Activated CD4-positive, alpha-beta T cell treated with anti-CD3 and anti-CD28 coated beads, Interleukin-2, amount 50 U/mL, for 24 hours (primary cell): ENCODE measurements at regions not wholly inside any gene's neighbourhood (a gene's known extent, or its start where the extent isn't known, plus 50 kb on each side); places are given as distances from the start of the nearest gene placed in this dataset.
"Not testable (repeated sequence)": the region's sequence is repeated elsewhere in the genome, so short reads cannot be mapped to it uniquely, and the experiment has no call there.

Experiments used
- DNase-seq, 2 donors: peaks; one replicate each; pipeline ENCODE4 v3.0.0-alpha.2; 2020; ENCODE audit warnings: low read depth in 1 of 2, low spot score in 1 of 2

DNA sequence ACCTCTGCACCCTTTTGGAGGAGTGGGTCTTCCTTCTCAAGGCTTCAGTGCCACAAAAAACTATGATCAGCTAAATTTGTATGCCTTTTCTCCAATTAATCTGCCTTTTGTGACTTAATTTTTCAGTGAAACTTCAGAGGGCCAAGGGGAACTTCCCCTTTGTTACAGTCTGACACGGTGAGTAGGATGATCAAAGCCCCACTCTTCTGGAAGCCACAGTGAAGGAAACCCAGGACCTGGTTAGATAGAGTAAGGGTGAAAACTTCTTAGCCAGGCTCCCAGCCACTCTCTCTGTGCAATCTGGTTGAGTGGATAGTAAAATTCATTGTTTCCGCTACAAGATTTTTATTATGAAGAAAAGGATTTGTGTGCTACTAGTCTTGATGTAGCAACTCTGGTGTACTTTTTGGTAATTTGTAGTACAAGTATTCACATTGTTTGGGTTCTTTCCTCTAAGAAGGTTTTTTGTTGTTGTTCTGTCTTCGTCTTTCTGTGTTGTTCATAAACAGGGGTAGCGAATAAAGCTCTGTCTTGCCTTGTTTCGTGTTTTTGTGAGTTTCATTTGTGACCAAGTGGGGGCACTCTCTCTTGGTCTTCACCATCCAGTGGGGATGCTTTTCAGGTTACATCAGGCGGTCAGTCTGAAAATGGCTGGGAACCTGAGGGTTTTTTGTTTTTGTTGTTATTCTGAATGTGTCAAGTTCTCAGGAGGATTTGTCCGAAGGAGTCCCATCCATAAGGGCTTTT lies 268.5 kb upstream of the NPSR1 start:
- DNase-seq = no peak

DNA sequence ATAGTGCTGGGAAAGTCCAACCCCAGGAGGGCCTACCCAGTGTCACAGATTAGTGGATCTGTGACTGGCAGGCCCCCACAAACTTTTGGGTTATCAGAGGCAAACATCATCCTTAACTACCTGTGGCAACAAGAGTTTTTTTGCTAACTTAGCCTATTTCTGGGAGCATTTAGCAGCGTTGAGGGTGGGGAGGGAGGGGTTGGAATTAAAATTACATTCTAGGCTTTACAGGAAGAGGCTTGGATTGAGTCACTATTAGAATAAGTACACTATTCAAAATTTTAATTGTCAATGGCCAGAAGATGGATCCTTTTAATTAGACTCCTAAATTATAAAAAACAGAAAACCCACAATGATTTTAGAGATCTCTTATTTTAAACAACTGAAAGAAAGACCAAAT lies 267.9 kb upstream of the NPSR1 start:
- no peak for DNase-seq

DNA sequence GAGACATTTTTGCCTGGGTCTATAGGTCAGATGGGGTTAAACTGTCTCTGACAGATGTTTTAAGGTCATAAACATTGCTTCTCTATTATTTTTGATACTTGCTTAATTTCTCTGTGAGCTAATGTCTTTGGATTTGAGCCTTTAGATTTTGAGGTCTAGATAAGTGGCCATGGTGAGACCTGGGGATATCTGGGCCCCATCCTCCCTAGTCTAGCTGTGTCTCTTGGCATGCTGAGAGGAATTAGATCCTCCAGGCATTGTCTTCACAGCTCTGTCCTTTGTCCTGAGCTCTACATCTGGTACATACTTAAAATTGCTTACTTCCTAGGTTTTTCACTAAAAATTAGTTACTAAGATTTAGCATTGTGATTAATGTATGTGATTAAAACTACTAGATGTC lies 265.0 kb upstream of the NPSR1 start:
- no peak for DNase-seq

DNA sequence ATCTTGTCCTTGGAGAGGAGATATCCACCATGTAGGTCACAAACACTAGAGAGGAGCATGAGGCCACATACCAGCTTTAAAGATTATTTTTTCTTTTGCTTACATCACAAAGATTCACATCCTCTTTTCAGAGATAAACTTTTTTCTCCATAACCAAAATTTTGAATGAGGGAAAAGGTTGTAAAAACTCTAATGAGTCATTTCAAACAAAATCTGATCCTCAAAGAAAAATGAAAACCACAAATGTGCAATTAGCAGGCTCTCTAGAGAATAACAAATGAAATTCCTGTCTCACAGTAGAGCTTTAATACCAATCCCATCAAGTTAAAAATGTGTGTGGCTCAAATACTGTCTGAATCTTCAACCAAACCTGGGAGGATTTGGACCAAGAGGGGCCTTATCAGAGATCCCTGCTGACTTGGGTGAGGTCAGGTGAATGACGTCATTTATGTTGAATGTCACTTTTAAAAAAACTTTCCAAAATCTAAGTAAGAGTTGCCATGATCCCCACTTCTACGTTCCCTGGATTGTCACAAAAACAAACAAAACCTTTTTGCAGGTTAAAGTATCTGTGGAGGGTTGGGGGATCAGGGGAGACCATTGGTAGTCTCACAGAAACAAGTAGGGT lies 261.5 kb upstream of the NPSR1 start:
- no peak for DNase-seq

DNA sequence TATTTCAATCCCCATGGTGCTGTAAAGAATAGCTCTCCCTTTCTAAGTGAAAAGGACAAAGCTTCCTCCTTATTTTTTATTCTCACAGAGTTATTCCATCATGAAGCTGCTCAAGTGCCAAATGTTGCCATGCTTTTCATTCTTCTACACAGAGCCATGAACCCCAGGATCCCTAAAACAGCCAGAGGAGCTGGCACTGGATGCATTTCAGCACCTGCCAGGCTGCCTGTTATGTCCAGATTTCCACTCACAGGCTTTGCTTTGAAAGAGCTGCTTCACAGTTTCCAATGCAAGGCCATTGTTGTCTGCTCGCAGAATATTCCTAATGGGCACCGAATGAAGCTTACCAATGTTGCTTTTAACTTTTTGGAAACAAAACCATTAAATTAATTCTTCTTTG lies 256.2 kb upstream of the NPSR1 start:
- no peak for DNase-seq

DNA sequence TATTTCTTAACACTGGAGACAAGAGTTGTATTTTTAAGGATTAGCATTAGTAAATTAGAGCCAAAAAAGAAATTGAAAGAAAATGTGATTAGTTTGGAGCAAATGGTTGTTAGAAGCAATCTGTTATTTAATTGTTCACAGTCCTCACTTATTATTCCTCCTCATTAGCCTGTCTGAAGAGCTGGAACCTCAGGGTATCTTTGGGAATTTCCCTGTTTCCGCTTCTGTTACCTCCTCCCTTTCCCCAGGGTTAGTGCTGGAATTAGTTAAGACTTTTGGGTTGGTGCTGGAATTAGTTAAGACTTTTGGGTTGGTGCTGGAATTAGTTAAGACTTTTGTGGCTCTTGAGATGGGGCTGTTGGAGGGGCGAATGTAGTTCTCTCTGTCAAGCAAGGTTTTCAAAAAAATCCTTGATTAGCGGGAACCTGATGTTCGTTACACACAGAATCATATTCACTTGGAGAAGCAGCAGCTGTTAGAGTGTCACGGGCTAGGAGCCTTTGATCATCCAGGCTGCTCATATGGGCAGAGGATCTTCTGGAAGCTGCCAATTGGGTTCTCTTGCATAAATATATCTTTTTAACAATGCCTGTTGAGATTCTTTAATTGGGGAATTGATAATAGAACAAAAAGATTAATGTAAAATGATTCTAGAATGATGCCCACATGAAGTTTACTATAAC lies 251.0 kb upstream of the NPSR1 start:
- DNase-seq = no peak

DNA sequence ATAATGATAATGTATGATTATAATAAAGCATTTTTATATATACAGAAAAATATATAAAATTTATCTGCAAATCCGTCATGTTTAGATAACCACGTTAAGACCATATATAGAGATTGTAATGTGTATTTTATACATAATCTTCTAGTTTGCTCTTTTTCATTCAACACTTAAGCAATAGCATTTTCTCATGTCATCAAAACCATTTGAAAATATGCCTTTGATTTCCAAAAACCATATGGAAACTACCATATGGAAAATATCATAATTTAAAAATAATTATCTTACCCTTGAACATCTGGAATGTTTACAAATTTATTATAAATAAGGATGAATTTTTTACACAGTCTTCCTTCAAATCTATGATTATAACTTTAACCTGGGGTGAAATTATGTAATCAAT lies 250.4 kb upstream of the NPSR1 start:
- DNase-seq = no peak

DNA sequence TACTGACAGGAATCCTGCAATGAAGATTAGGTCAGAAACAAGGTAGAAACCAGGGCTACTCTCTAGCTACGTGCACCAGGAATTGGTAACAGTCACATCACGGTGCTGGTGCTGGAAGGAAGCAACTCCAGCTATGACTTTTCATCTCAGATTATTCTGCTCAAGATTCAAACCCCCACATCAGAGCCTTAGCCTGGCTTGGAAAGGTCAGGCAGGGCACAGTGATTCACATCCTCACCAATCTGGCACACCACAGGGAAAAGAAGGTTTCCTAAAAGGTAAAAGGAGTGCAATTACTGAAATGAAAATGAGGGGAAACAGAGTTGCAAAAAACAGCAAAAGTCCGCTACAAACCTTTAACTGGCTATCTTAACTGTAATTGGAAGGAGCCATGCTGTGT lies 240.2 kb upstream of the NPSR1 start:
- no peak for DNase-seq

DNA sequence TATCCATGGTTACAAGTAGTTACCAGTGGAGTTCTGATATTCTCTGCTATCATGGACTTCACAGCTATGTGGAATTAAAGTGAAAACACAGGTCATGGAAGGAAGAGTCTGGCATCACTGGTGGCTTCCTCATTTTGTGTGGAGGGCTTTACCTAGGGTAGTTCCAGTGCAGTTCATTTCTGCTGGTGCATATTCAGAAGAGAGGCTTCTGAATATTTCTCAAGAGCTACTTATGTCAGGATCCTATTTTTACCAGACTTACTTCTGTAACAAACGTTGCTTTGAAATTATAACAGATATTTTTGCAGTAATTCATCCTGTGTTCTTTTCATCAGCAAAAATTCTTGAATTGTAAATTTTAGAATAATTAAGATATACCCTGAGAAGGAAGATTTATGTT lies 236.5 kb upstream of the NPSR1 start:
- DNase-seq = no peak

DNA sequence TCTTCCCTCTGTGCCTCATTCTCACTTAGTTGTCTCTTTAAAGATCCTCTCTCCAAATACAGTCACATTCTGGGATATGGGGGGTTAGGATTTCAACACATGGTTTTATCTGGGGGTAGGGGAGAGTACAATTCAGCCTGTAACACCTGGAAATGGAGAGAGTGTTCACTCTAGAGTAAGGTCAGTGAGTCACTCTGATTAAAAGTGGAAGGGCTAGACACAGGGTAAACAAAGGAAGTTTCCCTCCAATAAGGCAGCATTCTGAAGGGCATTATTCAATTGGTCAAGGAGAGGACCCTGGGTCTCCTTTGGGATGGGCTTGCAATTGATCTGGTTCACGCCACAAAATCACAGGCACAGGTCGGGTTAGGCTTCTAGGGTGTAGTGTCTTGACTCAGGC lies 232.8 kb upstream of the NPSR1 start:
- DNase-seq = no peak

DNA sequence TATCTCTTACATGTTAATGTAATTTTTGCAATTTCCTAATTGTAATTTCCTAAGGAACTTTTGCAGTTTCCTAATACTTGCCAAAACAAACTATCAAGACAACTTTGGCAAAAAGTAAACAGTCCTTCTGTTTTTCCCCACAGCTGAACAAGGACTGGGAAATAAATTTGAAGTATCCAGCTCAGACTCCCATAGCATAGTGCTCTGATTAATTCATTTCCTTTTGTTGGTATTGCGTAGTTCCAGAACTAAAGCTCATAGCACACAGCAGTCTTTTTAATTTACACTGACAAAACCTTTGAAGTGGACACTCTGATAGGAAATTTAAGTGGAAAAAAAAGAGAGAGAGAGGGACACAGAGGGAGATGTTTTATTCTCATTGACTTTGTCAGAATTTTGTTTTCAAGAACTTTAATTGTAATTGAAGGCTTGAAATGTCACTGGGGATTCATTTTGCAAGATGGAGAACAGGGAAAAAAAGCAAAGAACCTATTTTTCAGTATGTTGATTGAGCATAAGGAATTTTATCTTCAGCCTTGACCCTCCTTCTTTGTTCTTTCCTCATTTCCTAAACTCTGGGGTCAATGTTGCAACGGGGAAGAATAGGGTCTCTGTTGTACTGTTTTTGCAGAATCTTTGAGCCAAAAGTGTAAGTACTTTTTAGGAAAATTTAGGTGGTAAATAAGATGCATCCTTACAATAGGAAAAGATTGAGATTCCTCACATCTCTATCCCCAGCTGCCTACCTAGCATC lies 232.2 kb upstream of the NPSR1 start:
- no peak for DNase-seq

DNA sequence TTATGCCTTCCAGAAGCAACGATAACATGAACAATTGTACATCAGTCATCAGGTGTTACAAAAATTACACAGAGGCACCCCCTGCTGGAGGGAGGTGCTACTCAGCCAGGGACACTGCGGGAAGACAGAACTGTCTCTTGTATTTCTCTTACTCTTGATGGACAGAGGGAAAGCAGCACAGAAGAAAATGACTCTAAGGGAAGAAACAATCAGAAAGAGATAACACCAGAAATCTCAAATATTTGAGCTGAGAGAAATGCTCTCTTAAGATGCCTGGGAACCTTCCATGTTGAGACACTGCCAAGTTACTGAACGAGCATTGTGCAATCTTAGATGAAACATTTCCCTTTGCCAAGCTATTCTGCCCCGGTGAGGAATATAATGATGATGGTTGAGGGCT lies 227.6 kb upstream of the NPSR1 start:
- DNase-seq = no peak

DNA sequence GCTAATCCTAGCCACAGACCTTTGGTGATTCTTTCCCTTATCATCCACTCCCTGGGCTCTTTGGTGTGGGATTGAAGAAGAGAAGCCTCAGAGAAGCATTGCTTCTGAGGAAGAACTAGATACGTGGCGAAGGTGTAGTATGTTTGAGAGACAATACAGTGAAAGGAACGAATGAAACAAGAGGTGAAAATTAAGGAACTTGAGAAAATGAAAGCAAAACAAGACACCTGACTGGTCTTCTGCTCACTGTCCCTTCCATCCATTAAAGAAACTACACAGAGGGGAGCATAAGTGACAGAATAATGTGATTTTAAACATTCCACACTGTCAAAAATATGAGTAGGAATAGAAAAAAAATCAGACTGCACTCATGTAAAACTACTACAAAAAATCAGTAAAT lies 219.6 kb upstream of the NPSR1 start:
- no peak for DNase-seq

DNA sequence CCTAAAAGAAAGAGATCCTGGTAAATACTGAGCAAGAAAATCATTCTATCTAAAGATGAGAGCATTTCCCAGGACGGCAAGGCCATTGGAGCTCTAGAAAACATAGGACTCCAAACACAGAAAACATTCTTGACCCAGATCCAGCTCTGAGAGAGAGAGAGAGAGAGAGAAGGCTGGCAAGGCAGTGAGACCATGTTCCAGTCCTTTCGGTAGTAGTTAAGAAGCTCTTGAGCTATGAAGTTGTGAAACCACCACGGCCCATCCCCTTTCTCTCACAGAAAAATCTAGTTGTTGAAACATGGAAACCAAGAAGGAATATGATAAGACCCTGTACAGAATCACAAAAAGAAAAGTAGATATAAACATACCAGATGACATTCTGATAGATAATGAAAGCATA lies 212.4 kb upstream of the NPSR1 start:
- no peak for DNase-seq

DNA sequence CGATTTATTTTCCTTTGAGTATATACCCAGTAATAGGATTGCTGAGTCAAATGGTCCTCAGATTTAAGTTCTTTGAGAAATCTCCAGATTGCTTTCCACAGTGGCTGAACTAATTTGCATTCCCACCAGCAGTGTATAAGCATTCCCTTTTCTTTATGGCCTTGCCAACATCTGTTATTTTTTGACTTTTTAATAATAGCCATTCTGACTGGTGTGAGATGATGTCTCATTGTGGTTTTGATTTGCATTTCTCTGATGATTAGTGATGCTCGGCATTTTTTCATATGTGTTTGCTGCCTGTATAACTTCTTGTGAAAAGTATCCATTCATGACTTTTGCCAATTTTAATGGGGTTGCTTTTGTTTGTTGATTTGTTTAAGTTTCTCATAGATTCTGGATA lies 209.5 kb upstream of the NPSR1 start:
- not testable (repeated sequence) for DNase-seq

DNA sequence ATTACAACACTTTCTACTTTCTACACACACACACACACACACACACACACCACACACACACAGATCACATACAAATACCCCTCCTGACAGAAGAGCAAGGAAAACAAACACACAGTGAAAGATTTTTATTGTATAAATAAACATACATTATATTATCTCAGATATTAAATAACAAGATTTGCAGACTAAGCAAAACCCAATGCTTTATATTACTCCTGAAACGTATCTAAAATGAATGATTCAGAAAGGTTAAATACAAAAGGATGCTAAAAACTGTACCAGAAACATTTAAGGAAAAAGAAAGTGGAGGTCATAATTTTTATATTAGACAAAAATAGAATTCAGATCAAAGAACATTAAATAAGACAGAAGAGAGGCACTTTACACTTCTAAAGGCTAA lies 208.3 kb upstream of the NPSR1 start:
- no peak for DNase-seq

DNA sequence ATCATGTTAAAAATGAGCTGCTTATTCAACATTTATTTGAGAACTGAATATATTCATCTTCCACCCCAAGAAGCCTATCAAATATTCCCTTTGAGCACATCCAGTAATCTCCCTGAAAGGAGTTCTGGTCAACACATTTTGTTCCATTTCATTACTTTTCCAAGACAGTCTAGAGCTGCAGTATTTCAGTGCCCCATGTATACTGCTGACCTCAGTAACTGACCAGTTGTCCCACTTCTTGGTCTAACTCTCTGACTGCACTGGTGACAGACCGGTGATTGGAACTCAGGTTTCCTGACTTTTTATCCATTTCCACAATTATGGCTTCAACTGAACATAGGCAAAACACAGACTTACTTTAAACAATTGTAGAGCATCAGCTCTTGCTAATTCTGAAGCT lies 206.8 kb upstream of the NPSR1 start:
- no peak for DNase-seq

DNA sequence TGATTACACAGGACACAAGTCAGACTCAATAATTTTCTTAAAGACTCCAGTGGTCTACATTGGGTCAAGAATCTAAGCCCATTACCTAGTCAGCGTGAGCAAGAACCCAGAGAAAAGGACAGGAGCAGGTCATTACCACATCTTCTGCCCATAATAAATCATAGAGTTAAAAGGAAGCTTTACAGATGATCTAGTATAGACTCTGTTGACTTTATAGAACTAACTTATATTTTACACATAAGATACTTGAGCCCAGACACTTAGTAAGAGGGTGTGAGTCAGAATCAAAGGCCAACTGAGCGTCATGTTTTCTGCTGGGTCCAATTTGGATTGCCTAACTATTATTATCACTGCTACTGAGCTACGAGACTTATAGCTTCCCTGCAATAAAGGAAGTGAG lies 206.1 kb upstream of the NPSR1 start:
- DNase-seq = no peak

DNA sequence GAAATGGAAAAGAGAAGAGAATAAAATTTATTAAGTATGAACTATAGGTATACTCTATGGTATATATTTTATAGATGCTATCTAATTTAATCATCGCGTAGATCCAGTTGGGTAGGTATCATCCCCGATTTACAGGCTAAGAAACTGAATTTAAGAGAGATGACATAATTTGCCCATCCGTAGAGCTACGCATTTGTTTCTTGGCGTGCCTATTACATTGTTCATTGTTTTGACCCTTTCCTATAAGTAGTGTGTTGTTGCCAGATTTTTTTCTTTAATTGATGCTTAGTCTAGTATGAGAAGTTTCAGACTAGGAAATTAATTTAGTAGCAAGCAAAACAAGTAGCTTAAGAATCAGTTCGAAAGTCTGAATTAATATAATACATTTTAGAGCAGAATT lies 205.7 kb upstream of the NPSR1 start:
- DNase-seq = no peak

DNA sequence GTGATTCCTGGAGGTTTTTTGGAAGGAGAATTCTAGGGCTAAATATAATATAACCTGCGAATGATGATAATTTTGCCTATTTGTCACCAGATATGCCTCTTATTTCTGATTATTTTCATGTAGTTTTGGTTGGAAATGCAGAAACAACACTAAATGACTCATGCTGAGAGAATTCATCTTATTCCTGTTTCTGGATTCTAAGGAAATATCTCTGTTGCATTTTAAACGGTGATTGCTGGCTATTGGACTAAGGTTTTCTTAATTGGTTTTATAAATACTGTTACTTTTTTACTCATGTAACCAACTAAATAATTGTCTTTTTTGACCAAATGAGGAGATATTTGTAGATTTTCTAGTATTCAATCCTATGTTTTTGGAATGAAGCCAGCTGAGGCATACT lies 204.9 kb upstream of the NPSR1 start:
- no peak for DNase-seq

DNA sequence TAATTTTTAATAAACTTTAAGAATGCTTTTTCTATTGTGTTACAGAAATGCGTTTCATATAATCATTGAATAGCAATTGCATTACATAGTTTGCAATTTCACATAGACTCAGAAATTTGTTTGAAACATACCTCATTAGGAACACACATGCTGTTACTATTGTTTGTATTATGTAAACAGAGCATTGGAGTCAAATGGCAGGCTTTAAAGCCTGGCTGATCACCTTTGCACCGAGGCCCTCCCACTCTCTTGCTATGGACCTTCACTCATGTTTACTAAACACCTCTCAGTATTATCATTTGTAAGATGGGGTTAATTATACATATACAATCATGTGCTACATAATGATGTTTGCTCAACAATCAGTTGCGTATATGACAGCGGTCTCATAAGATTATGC lies 203.6 kb upstream of the NPSR1 start:
- DNase-seq = no peak

DNA sequence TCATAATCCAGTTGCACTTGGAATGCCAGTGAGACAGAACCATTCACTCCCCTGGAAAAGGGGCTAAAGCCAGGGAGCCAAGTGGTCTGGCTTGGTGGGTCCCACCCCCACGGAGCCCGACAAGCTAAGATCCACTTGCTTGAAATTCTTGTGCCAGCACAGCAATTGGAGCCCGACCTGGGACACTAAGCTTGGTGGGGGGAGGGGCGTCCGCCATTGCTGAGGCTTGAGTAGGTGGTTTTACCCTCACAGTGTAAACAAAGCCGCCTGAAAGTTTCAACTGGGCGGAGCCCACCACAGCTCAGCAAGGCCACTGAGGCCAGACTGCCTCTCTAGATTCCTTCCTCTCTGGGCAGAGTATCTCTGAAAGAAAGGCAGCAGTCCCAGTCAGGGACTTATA lies 200.7 kb upstream of the NPSR1 start:
- no peak for DNase-seq
